ENCODE measurements at regions not wholly inside any gene's neighbourhood (a gene's known extent, or its start where the extent isn't known, plus 50 kb on each side); places are given as distances from the start of the nearest gene placed in this dataset.

- DNase-seq = no peak
- intact Hi-C loops (cut with micrococcal nuclease) = no loop called here
- H3K9me3 ChIP-seq (replicated peaks in 1 of 2; ENCODE audit: control insufficient read depth in 1 of 2, insufficient read depth in 1 of 2, low read length in 2 of 2) = no peaks in the 10 kb centered on the region
- no peaks in the 10 kb centered on the region for H3K27me3 ChIP-seq (ENCODE audit: control insufficient read depth in 2 of 2, insufficient read depth in 2 of 2, low read length in 2 of 2)
- Mint-ChIP-seq H3K4me3 (no peak overlapping the region), H3K27ac (no peak overlapping the region), H3K27me3 (ENCODE audit: low read depth in 3 of 3) (peaks cover 0 to 4% (median 2%) of the 10 kb centered on the region in 3 donors), H3K4me1 (no peaks in the 10 kb centered on the region), H3K36me3 (no peaks in the 10 kb centered on the region), H3K9me3 (peaks cover 0 to 3% (median 0%) of the 10 kb centered on the region in 7 donors)
- H3K4me1 ChIP-seq (ENCODE audit: control insufficient read depth in 1 of 2, insufficient read depth in 2 of 2, low read length in 2 of 2) = no peaks in the 10 kb centered on the region
- H3K4me2 ChIP-seq (replicated peaks; ENCODE audit: extremely low read depth, low read length, poor library complexity, severe bottlenecking) = no peak overlapping the region
- 91% methylated on average over 1 of the region's 4 CpGs for WGBS (ENCODE audit: insufficient coverage)
- H3K36me3 ChIP-seq (replicated peaks in 1 of 2; ENCODE audit: control insufficient read depth in 1 of 2, insufficient read depth in 2 of 2, low read length in 2 of 2) = no peaks in the 10 kb centered on the region
- H3K27ac ChIP-seq (ENCODE audit: low read depth in 1 of 2, low read length in 2 of 2) = no peak overlapping the region
- H3K79me2 ChIP-seq (ENCODE audit: insufficient read depth, low read length) = no peaks in the 10 kb centered on the region
- H3K9ac ChIP-seq (ENCODE audit: insufficient read depth, low read length, poor library complexity, severe bottlenecking) = no peak overlapping the region
- no peak overlapping the region for H2AFZ ChIP-seq (ENCODE audit: insufficient read depth, low read depth, low read length, poor library complexity, severe bottlenecking)
- H4K20me1 ChIP-seq (ENCODE audit: insufficient read depth, low read length) = no peaks in the 10 kb centered on the region
- no peak for TF ChIP-seq CTCF (IDR thresholded peaks at IDR 0.05)
- H3K4me3 ChIP-seq (replicated peaks in 1 of 3; ENCODE audit: low read depth in 2 of 3, low read length in 3 of 3) = no peak overlapping the region
Observed at GRCh38 chr18:45560870-45561269, 54.4 kb upstream of the SLC14A2 start.

DNA sequence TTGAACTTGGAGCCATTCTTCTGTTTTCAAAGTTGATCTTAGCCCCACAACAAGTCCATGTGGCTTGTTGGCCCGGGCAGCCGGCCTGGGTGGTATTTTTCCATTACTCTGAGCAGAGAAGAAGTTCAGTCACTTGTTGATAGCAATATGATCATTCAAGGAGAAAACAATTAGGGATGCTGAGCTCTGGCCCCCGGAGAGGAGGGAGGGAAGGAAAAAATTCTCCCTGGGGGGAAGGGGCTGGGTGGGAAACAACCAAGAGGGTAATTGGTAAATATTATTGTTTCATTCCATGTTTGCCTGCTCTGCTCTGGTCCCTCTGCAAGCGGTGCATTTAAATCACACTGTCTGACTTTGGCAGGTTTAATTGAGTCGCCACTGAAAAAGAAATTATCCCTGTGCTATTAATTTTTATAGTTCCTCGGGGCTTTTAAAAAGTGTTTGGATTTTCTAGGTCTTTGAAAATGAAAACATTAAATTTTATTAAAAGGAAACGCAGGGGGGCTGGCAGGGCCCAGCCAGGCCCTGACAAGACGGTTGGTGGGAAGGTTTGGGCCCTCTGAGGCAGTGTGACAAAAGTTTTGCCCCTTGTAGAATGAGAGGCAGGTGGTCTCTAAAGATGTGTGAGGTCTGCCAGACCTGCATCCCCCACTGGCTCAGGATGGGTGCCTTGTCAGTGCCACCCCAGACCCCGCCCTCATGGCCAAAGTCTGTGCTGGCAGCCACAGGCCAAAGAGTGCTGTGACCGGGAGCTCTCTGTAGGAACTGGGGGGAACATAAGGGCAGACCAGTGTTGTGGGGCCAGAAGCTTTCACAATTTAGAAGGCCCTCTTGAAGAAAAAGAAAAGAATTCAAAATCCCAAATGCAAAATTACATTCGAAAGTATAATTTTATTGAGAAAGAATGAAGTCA, 52.5 kb upstream of the SLC14A2 start:
- H2AFZ ChIP-seq (ENCODE audit: insufficient read depth, low read depth, low read length, poor library complexity, severe bottlenecking) = no peak overlapping the region
- WGBS (ENCODE audit: insufficient coverage) = 95% methylated on average over 8 of the region's 11 CpGs
- Mint-ChIP-seq H3K9me3 (peaks cover 0 to 3% (median 0%) of the 10 kb centered on the region in 7 donors), H3K4me1 (no peaks in the 10 kb centered on the region), H3K36me3 (no peaks in the 10 kb centered on the region), H3K27me3 (ENCODE audit: low read depth in 3 of 3) (peaks cover 0 to 6% (median 2%) of the 10 kb centered on the region in 3 donors), H3K27ac (no peak overlapping the region), H3K4me3 (no peak overlapping the region)
- no peaks in the 10 kb centered on the region for H3K27me3 ChIP-seq (ENCODE audit: control insufficient read depth in 2 of 2, insufficient read depth in 2 of 2, low read length in 2 of 2)
- no peak overlapping the region for H3K4me2 ChIP-seq (replicated peaks; ENCODE audit: extremely low read depth, low read length, poor library complexity, severe bottlenecking)
- H3K27ac ChIP-seq (ENCODE audit: low read depth in 1 of 2, low read length in 2 of 2) = no peak overlapping the region
- no peak for TF ChIP-seq CTCF (IDR thresholded peaks at IDR 0.05)
- H3K4me3 ChIP-seq (replicated peaks in 1 of 3; ENCODE audit: low read depth in 2 of 3, low read length in 3 of 3) = no peak overlapping the region
- H3K4me1 ChIP-seq (ENCODE audit: control insufficient read depth in 1 of 2, insufficient read depth in 2 of 2, low read length in 2 of 2) = no peaks in the 10 kb centered on the region
- H3K79me2 ChIP-seq (ENCODE audit: insufficient read depth, low read length) = no peaks in the 10 kb centered on the region
- H3K9ac ChIP-seq (ENCODE audit: insufficient read depth, low read length, poor library complexity, severe bottlenecking) = no peak overlapping the region
- DNase-seq = no peak
- H4K20me1 ChIP-seq (ENCODE audit: insufficient read depth, low read length) = no peaks in the 10 kb centered on the region
- no peaks in the 10 kb centered on the region for H3K36me3 ChIP-seq (replicated peaks in 1 of 2; ENCODE audit: control insufficient read depth in 1 of 2, insufficient read depth in 2 of 2, low read length in 2 of 2)
- intact Hi-C loops (cut with micrococcal nuclease) = no loop called here
- no peaks in the 10 kb centered on the region for H3K9me3 ChIP-seq (replicated peaks in 1 of 2; ENCODE audit: control insufficient read depth in 1 of 2, insufficient read depth in 1 of 2, low read length in 2 of 2)
